ACC112 (cell line): ENCODE measurements at regions not wholly inside any gene's neighbourhood (a gene's known extent, or its start where the extent isn't known, plus 50 kb on each side); places are given as distances from the start of the nearest gene placed in this dataset.

Experiments used
- H2AFZ ChIP-seq: fragments of 200-600 bp; sonication (generic); one replicate; pipeline ENCODE4 v1.6.0; 2017; ENCODE audit warnings: antibody characterized with exemption, low read length; ENCODE audit not compliant: unreplicated experiment
- H3K27ac ChIP-seq: fragments of 200-600 bp; sonication (generic); 2 replicates; pipeline ENCODE4 v1.5.1; 2014; ENCODE audit warnings: low read depth, mild to moderate bottlenecking, antibody characterized with exemption, low read length, moderate library complexity
- H3K27me3 ChIP-seq: fragments of 200-600 bp; sonication (generic); 2 replicates; pipeline ENCODE4 v1.6.1; 2014; ENCODE audit warnings: mild to moderate bottlenecking, antibody characterized with exemption, low read length, moderate library complexity, mixed read lengths; ENCODE audit not compliant: insufficient read depth
- H3K36me3 ChIP-seq: fragments of 200-600 bp; sonication (generic); 2 replicates; pipeline ENCODE4 v1.6.1; 2016; ENCODE audit warnings: mild to moderate bottlenecking, antibody characterized with exemption, low read length, moderate library complexity, mixed read lengths; ENCODE audit not compliant: insufficient read depth
- H3K4me1 ChIP-seq: fragments of 200-600 bp; sonication (generic); one replicate; pipeline ENCODE4 v1.6.1; 2016; ENCODE audit warnings: low read length, mixed read lengths; ENCODE audit not compliant: insufficient read depth, unreplicated experiment, control insufficient read depth
- H3K4me3 ChIP-seq: fragments of 200-600 bp; sonication (generic); 2 replicates; pipeline ENCODE4 v1.5.1; 2014; ENCODE audit warnings: mild to moderate bottlenecking, low read depth, low read length
- H3K79me2 ChIP-seq: fragments of 200-600 bp; sonication (generic); one replicate; pipeline ENCODE4 v1.6.0; 2016; ENCODE audit warnings: low read length; ENCODE audit not compliant: control insufficient read depth, unreplicated experiment, insufficient read depth

GRCh38 chr2:193556766-193557470 lies 1362.2 kb upstream of the TMEFF2 start:
- Histone ChIP-seq H2AFZ (peak overlapping the region; percentile 7), H3K79me2 (no peaks in the 10 kb centered on the region), H3K27me3 (no peaks in the 10 kb centered on the region), H3K36me3 (no peaks in the 10 kb centered on the region), H3K27ac (peak overlapping the region; percentile 45; the same call in 1 of the 2 replicates), H3K4me3 (peak overlapping the region; percentile 38; the same call in 1 of the 2 replicates), H3K4me1 (no peaks in the 10 kb centered on the region)

- no peak overlapping the region for H3K27ac ChIP-seq
- no peak overlapping the region for H2AFZ ChIP-seq
- H3K79me2 ChIP-seq, result no peaks in the 10 kb centered on the region
- H3K4me1 ChIP-seq, result no peaks in the 10 kb centered on the region
- H3K27me3 ChIP-seq, result no peaks in the 10 kb centered on the region
- H3K36me3 ChIP-seq, result no peaks in the 10 kb centered on the region
- H3K4me3 ChIP-seq, result no peak overlapping the region
Observed at GRCh38 chr2:193549661-193550060, 1354.9 kb upstream of the TMEFF2 start.

GRCh38 chr2:193542762-193543161 lies 1348.0 kb upstream of the TMEFF2 start:
- no peak overlapping the region for H3K27ac ChIP-seq
- no peak overlapping the region for H3K4me3 ChIP-seq
- no peaks in the 10 kb centered on the region for H3K36me3 ChIP-seq
- no peaks in the 10 kb centered on the region for H3K27me3 ChIP-seq
- no peak overlapping the region for H2AFZ ChIP-seq
- no peaks in the 10 kb centered on the region for H3K4me1 ChIP-seq
- H3K79me2 ChIP-seq, result no peaks in the 10 kb centered on the region

GRCh38 chr2:193539188-193539587 lies 1344.5 kb upstream of the TMEFF2 start:
- H3K36me3 ChIP-seq, result no peaks in the 10 kb centered on the region
- H3K79me2 ChIP-seq, result no peaks in the 10 kb centered on the region
- H3K4me1 ChIP-seq, result no peaks in the 10 kb centered on the region
- H3K27ac ChIP-seq, result no peak overlapping the region
- no peak overlapping the region for H2AFZ ChIP-seq
- no peaks in the 10 kb centered on the region for H3K27me3 ChIP-seq
- no peak overlapping the region for H3K4me3 ChIP-seq

- no peaks in the 10 kb centered on the region for H3K4me1 ChIP-seq
- no peaks in the 10 kb centered on the region for H3K79me2 ChIP-seq
- H3K36me3 ChIP-seq, result no peaks in the 10 kb centered on the region
- H3K27me3 ChIP-seq, result no peaks in the 10 kb centered on the region
- H3K4me3 ChIP-seq, result no peak overlapping the region
- no peak overlapping the region for H2AFZ ChIP-seq
- H3K27ac ChIP-seq, result no peak overlapping the region
Observed at GRCh38 chr2:193538061-193538460, 1343.3 kb upstream of the TMEFF2 start.

- Histone ChIP-seq H2AFZ (no peak overlapping the region), H3K4me1 (no peaks in the 10 kb centered on the region), H3K79me2 (no peaks in the 10 kb centered on the region), H3K36me3 (no peaks in the 10 kb centered on the region), H3K27me3 (no peaks in the 10 kb centered on the region), H3K4me3 (no peak overlapping the region), H3K27ac (no peak overlapping the region)
Observed at GRCh38 chr2:193537531-193537930, 1342.8 kb upstream of the TMEFF2 start.

- Histone ChIP-seq H3K4me1 (no peaks in the 10 kb centered on the region), H3K27me3 (no peaks in the 10 kb centered on the region), H3K4me3 (no peak overlapping the region), H3K79me2 (no peaks in the 10 kb centered on the region), H3K36me3 (no peaks in the 10 kb centered on the region), H2AFZ (no peak overlapping the region), H3K27ac (no peak overlapping the region)
Observed at GRCh38 chr2:193528458-193528857, 1333.7 kb upstream of the TMEFF2 start.

DNA sequence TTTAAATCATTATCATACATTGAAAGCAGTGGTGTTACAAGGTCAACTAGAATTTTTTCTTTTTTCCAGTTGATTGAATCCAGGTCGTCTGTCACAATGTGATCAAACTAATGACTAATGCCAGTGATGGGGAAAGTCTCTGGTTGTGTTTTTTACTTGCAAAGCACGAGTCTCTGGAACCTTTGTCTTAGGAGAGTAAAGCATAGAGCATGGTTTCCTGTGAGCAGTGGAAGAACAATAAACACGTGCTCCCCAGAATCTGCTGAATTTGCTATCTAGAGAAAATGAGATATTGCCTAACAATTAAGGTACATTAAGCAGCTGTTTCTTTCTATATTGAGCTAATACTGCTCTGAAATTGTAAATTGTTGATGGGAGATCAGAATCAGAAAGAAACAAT lies 1332.4 kb upstream of the TMEFF2 start:
- Histone ChIP-seq H3K27ac (no peak overlapping the region), H3K79me2 (no peaks in the 10 kb centered on the region), H3K36me3 (no peaks in the 10 kb centered on the region), H3K4me3 (no peak overlapping the region), H3K4me1 (no peaks in the 10 kb centered on the region), H3K27me3 (no peaks in the 10 kb centered on the region), H2AFZ (peak overlapping the region; percentile 32)

GRCh38 chr2:193523662-193524061 lies 1328.9 kb upstream of the TMEFF2 start:
- no peak overlapping the region for H2AFZ ChIP-seq
- H3K4me3 ChIP-seq, result 0 out of 2 replicates have a peak overlapping the region, but pooled peaks have one; percentile 11
- peaks cover 5% of the 10 kb centered on the region for H3K4me1 ChIP-seq
- no peaks in the 10 kb centered on the region for H3K36me3 ChIP-seq
- H3K27ac ChIP-seq, result peak overlapping the region; percentile 25
- no peaks in the 10 kb centered on the region for H3K79me2 ChIP-seq
- H3K27me3 ChIP-seq, result no peaks in the 10 kb centered on the region

DNA sequence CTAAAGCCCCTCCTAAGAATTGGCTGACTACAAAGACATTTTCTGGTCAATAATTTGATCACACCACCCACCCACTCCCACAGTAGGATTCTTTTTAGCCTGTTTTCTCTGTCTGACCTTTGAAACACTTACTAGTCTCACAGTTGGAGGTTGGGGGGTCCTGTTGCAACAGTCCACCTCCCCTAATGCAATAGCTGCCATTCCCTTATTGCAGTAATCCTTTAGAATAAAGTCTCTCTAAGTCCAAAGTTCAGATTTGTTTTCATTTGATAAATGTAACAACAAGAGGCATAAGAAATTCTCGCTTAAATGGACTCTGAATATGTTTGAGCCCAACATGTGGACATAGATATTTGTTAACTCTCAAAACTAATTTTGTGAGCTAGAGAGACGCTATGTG lies 1326.8 kb upstream of the TMEFF2 start:
- Histone ChIP-seq H3K4me3 (no peak overlapping the region), H3K36me3 (no peaks in the 10 kb centered on the region), H3K27ac (no peak overlapping the region), H3K4me1 (peaks cover 8% of the 10 kb centered on the region), H3K79me2 (no peaks in the 10 kb centered on the region), H3K27me3 (no peaks in the 10 kb centered on the region), H2AFZ (no peak overlapping the region)

DNA sequence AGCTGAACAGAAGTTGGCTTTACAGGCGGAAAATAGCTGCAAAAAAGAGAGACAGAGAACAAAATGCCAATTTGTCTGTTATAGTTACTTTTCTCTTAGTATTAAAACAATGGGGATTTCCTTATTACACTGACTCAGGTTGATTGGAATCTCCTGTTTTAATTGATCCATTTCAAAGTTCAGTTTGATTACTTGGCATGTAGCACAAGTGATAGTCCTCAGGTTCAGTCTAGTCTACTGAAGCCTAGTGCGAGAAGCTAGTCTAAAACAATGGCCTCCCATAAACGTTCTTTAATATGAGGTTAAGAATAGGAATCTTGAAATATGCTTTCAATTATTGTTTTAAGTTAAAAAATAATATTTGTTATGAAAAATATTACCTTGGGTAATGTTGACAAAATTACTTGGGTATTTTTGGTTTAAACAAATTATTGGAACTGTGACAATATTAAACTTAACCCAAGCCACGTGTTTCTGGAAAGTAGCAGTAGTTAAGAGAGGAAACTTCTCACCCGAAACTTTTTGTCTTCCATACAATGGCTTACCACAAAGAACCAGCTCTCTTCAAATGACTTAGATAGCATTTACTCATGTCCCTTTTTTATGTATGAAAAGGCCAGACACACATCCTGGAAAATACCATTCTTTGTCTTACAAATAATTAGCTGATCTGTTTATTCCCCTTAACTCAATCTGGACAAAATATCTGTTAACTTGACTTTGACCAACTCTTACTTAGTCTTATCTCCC lies 1326.2 kb upstream of the TMEFF2 start:
- Histone ChIP-seq H2AFZ (no peak overlapping the region), H3K27me3 (no peaks in the 10 kb centered on the region), H3K4me3 (no peak overlapping the region), H3K27ac (no peak overlapping the region), H3K79me2 (no peaks in the 10 kb centered on the region), H3K4me1 (peaks cover 8% of the 10 kb centered on the region), H3K36me3 (no peaks in the 10 kb centered on the region)
